ENCODE measurements at regions not wholly inside any gene's neighbourhood (a gene's known extent, or its start where the extent isn't known, plus 50 kb on each side); places are given as distances from the start of the nearest gene placed in this dataset.

DNA sequence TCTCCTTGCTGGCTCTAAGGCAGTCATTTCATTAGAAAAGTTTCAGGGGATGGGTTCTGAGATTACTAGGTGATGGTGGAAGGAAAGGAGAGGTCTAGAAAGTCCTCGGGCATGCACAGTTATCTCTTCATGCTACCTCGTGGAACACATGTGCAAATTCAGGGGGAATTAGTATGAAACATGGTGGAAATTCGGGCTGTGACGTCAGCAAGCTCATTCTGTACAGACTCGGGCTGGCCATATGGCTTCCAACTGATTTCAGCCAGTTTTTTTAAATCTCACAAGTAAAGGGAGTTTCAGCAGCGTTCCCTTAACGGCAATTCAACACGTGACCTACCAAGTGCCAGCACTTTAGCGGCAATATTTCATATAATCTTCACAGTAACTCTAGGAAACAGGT lies 251.1 kb downstream of the TBL1XR1 start:
- H3K9ac ChIP-seq = no peak overlapping the region
- TF ChIP-seq PBX3 (IDR thresholded peaks at IDR 0.05) (no peak), TAF1 (IDR thresholded peaks at IDR 0.05; ENCODE audit: borderline replicate concordance, low read depth, low read length) (no peak)
- 78% methylated on average over 9 of the region's 9 CpGs for WGBS (ENCODE audit: low lambda C conversion rate)
- no peaks in the 10 kb centered on the region for H3K79me2 ChIP-seq (ENCODE audit: insufficient read depth)
- no peak overlapping the region for H3K27ac ChIP-seq (ENCODE audit: low read depth in 2 of 2, low read length in 1 of 2)
- no peaks in the 10 kb centered on the region for H3K27me3 ChIP-seq (ENCODE audit: insufficient read depth)
- DNase-seq = no peak
- no peak overlapping the region for H3K4me2 ChIP-seq
- H4K20me1 ChIP-seq (ENCODE audit: insufficient read depth) = no peaks in the 10 kb centered on the region
- H3K4me1 ChIP-seq (ENCODE audit: control insufficient read depth in 1 of 2, insufficient read depth in 2 of 2, low read depth in 1 of 2, low read length in 1 of 2) = peaks cover 3 to 4% of the 10 kb centered on the region in 2 experiments; a peak in 2 of 4 replicates
- no peaks in the 10 kb centered on the region for H3K36me3 ChIP-seq (replicated peaks in 1 of 2; ENCODE audit: control insufficient read depth in 1 of 2, insufficient read depth in 2 of 2, low read length in 1 of 2)
- no peaks in the 10 kb centered on the region for H3F3A ChIP-seq (replicated peaks; ENCODE audit: insufficient read depth)
- POLR2A ChIA-PET = no interaction called here
- H3K9me3 ChIP-seq = no peaks in the 10 kb centered on the region
- no peak overlapping the region for H3K4me3 ChIP-seq (ENCODE audit: low read depth in 2 of 2, low read length in 1 of 2)
- CTCF ChIA-PET = interaction anchor here (0.9 to 1.1 kb wide), 2 partner anchors 23 to 61 kb away, joined by 3 read pairs; no protein-coding TSS in a partner anchor
- H3K9me2 ChIP-seq = no peaks in the 10 kb centered on the region
- no peak overlapping the region for H2AFZ ChIP-seq (ENCODE audit: low read depth)

GRCh38 chr3:176942305-176942704 lies 255.0 kb downstream of the TBL1XR1 start:
- WGBS (ENCODE audit: low lambda C conversion rate) = 35% methylated on average over 1 of the region's 1 CpG
- H3K9ac ChIP-seq = no peak overlapping the region
- H3K4me1 ChIP-seq (ENCODE audit: control insufficient read depth in 1 of 2, insufficient read depth in 2 of 2, low read depth in 1 of 2, low read length in 1 of 2) = no peaks in the 10 kb centered on the region; a peak in 1 of 4 replicates
- DNase-seq = no peak
- ChIA-PET CTCF (interaction anchor here (0.8 to 1.2 kb wide), 2 partner anchors 70 to 512 kb away, joined by 3 read pairs; no protein-coding TSS in a partner anchor), POLR2A (no interaction called here)
- no peaks in the 10 kb centered on the region for H3F3A ChIP-seq (replicated peaks; ENCODE audit: insufficient read depth)
- no peak overlapping the region for H3K4me3 ChIP-seq (ENCODE audit: low read depth in 2 of 2, low read length in 1 of 2)
- TF ChIP-seq IRF3 (IDR thresholded peaks at IDR 0.05; ENCODE audit: low read depth, low read length) (no peak), SIN3A (IDR thresholded peaks at IDR 0.05; ENCODE audit: borderline replicate concordance, low read depth, low read length) (no peak), CHD2 (IDR thresholded peaks at IDR 0.05; ENCODE audit: low read length, partially characterized antibody) (no peak), EZH2phosphoT487 (IDR thresholded peaks at IDR 0.05; ENCODE audit: borderline replicate concordance, low read depth) (no peak), RXRA (IDR thresholded peaks at IDR 0.05; ENCODE audit: borderline replicate concordance, low read depth) (no peak), NRF1 (IDR thresholded peaks at IDR 0.05; ENCODE audit: low read depth, low read length) (no peak)
- no peak overlapping the region for H3K27ac ChIP-seq (ENCODE audit: low read depth in 2 of 2, low read length in 1 of 2)
- H3K9me2 ChIP-seq = no peaks in the 10 kb centered on the region
- no peaks in the 10 kb centered on the region for H3K27me3 ChIP-seq (ENCODE audit: insufficient read depth)
- no peak overlapping the region for H2AFZ ChIP-seq (ENCODE audit: low read depth)
- no peak overlapping the region for H3K4me2 ChIP-seq
- no peaks in the 10 kb centered on the region for H4K20me1 ChIP-seq (ENCODE audit: insufficient read depth)
- H3K79me2 ChIP-seq (ENCODE audit: insufficient read depth) = no peaks in the 10 kb centered on the region
- H3K9me3 ChIP-seq = no peaks in the 10 kb centered on the region
- no peaks in the 10 kb centered on the region for H3K36me3 ChIP-seq (replicated peaks in 1 of 2; ENCODE audit: control insufficient read depth in 1 of 2, insufficient read depth in 2 of 2, low read length in 1 of 2)

DNA sequence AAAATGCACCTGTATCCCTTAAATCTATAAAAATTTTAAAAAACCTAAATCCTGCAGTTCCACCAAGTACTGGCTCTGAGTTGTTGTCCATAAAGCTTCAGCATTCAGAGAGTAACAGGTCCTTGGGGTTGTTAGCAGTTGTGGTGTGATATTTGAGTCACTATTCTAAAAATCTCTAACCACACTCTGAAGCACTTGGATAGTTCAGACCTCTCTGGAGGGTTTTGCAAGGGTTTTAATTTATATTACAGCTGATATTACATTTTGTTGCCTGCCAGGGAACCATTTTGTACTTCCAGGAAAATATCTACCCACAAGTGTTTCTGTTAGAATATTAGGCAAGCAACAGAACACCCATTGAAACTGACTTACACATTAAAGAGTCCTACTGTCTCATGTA lies 255.6 kb downstream of the TBL1XR1 start:
- Histone ChIP-seq H3K9me2 (no peaks in the 10 kb centered on the region), H2AFZ (ENCODE audit: low read depth) (no peak overlapping the region), H3K4me3 (ENCODE audit: low read depth in 2 of 2, low read length in 1 of 2) (no peak overlapping the region), H3K9ac (no peak overlapping the region), H3K79me2 (ENCODE audit: insufficient read depth) (no peaks in the 10 kb centered on the region), H3K9me3 (no peaks in the 10 kb centered on the region), H3F3A (replicated peaks; ENCODE audit: insufficient read depth) (no peaks in the 10 kb centered on the region), H3K4me2 (no peak overlapping the region), H3K4me1 (ENCODE audit: control insufficient read depth in 1 of 2, insufficient read depth in 2 of 2, low read depth in 1 of 2, low read length in 1 of 2) (no peaks in the 10 kb centered on the region; a peak in 1 of 4 replicates), H3K36me3 (replicated peaks in 1 of 2; ENCODE audit: control insufficient read depth in 1 of 2, insufficient read depth in 2 of 2, low read length in 1 of 2) (no peaks in the 10 kb centered on the region), H3K27ac (ENCODE audit: low read depth in 2 of 2, low read length in 1 of 2) (no peak overlapping the region), H3K27me3 (ENCODE audit: insufficient read depth) (no peaks in the 10 kb centered on the region), H4K20me1 (ENCODE audit: insufficient read depth) (no peaks in the 10 kb centered on the region)
- ChIA-PET POLR2A (no interaction called here), CTCF (interaction anchor here (1.2 to 1.3 kb wide), 3 partner anchors 11 to 511 kb away, joined by 3 to 4 read pairs (median 3); no protein-coding TSS in a partner anchor)
- DNase-seq = no peak
- TF ChIP-seq GATA2 (CRISPR knock-in tag; IDR thresholded peaks at IDR 0.05) = no peak
- TF ChIP-seq FOXM1 (IDR thresholded peaks at IDR 0.05; ENCODE audit: low read depth) = no peak
- no peak for TF ChIP-seq REST (IDR thresholded peaks at IDR 0.05; ENCODE audit: low read depth, low read length)
- TF ChIP-seq TEAD4 (IDR thresholded peaks at IDR 0.05; ENCODE audit: borderline replicate concordance, insufficient read depth) = no peak
- no peak for TF ChIP-seq CTCF (IDR thresholded peaks at IDR 0.05)
- TF ChIP-seq SMC3 (IDR thresholded peaks at IDR 0.05; ENCODE audit: low read depth, low read length) = no peak
- no peak for TF ChIP-seq TAF1 (IDR thresholded peaks at IDR 0.05; ENCODE audit: borderline replicate concordance, low read depth, low read length)

All from SK-N-SH (cell line).